Renal cortical epithelial cell (primary cell): ENCODE measurements at regions not wholly inside any gene's neighbourhood (a gene's known extent, or its start where the extent isn't known, plus 50 kb on each side); places are given as distances from the start of the nearest gene placed in this dataset.
A peak's percentile ranks its signal among the peaks of the same experiment; 100 is the strongest.

ENCODE experiments used
- DNase-seq: peaks from one replicate; pipeline ENCODE4 v3.0.0-alpha.2; 2011; ENCODE audit warnings: low read depth

GRCh38 chr6:23905133-23905815, 220.7 kb upstream of the NRSN1 start:
- DNase-seq, result no peak

DNA sequence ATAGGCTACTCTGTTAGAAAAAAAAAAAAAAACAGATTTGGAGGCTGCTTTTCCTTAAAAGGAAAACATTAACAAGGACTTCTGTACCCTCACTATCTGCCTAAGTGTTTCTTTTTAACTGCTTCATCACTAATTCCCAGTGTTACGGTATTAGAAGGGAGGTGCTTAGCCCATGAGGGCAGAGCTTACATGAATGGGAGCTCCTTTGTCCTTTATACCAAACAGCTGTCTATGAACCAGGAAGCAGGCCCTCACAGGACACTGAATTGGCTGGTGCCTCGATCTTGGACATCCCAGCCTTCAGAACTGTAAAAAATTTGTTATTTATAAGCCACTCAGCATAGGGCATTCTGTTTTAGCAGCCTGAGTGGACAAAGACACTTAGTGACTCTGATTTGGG, 215.6 kb upstream of the NRSN1 start:
- no peak for DNase-seq

- DNase-seq, result no peak
Observed at GRCh38 chr6:23927935-23928334, 198.1 kb upstream of the NRSN1 start.

GRCh38 chr6:23929201-23929600, 196.8 kb upstream of the NRSN1 start:
- no peak for DNase-seq

DNA sequence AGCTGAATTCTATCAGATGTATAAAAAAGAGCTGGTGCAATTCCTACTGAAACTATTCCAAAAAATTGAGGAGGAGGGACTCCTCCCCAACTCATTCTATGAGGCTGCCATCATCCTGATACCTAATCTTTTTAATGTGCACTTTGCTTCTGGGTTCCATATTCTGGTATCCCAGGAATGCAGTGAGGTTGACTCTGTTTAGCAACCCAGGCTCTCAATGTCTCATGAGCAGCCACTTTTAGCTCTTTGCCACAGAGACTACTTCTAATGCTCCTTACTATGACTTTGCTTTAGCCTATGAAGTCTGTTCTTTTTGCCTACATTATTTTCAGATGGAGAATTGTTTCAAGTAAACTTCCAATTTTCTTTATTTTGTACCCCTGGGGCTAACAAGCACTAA, 185.5 kb upstream of the NRSN1 start:
- no peak for DNase-seq

GRCh38 chr6:23951691-23952090, 174.3 kb upstream of the NRSN1 start:
- DNase-seq, result no peak

DNA sequence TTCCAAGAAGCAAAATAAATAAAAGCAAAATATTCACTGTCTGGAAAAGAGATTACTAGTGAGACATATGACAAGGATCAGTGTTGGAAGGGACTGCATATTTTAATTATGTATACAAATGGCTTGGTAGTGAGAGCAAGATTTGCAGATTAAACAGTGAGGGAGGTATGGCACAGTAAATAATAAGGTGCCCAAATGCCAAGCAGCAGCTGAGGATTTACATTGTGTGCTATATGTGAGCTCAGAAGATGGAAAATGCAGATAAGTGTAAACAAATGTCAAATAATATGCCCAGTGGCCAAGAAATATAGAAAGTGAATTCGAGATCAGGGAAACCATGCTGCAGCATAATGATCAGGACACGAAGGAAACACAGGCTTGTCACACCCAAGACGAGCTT, 173.8 kb upstream of the NRSN1 start:
- no peak for DNase-seq

- no peak for DNase-seq
Observed at GRCh38 chr6:23953976-23954375, 172.0 kb upstream of the NRSN1 start.

DNA sequence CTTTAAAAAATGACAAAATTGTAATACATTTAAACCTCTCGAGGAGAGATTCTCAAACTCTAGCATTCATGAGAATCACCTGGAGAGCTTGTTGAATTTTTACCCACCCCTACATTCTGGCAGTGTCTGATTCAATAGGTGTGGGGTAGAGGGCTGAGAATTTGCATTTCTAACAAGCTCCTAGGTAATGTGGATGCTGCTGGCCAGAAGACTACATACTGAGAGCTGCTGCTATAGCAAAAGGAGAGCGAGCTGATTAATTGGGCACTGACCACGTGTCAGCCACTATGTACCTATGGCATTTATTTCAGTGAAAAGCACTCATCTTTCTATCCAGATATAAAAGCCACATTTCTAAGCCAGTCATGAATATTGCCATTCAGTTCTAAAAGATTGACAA, 169.0 kb upstream of the NRSN1 start:
- no peak for DNase-seq

- DNase-seq, result no peak
Observed at GRCh38 chr6:23964865-23965264, 161.2 kb upstream of the NRSN1 start.

DNA sequence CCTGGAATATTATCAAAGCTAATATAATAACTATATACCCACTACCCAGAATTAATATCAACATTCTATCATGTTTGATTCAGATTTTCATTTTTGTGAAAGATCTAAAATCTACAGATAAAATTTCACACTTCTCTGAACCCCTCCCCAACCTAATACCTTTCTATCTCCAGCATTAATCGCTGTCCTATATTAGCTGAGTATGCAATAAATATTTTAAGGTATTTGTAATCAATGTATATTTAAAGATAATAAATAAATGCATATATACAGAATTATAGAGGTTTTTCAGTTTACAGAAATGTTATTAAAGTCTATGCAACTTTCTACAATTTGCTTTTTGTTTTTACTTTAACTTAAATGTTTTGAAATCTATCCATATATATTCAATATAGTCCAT, 156.7 kb upstream of the NRSN1 start:
- no peak for DNase-seq

GRCh38 chr6:23977706-23978105, 148.3 kb upstream of the NRSN1 start:
- no peak for DNase-seq

GRCh38 chr6:23980965-23981364, 145.1 kb upstream of the NRSN1 start:
- DNase-seq, result peak; percentile 22

GRCh38 chr6:23981923-23982322, 144.1 kb upstream of the NRSN1 start:
- DNase-seq, result no peak

- no peak for DNase-seq
Observed at GRCh38 chr6:23983735-23984134, 142.3 kb upstream of the NRSN1 start.

- DNase-seq, result no peak
Observed at GRCh38 chr6:23985015-23985414, 141.0 kb upstream of the NRSN1 start.

GRCh38 chr6:23989885-23990533, 136.0 kb upstream of the NRSN1 start:
- peak; percentile 32 for DNase-seq

DNA sequence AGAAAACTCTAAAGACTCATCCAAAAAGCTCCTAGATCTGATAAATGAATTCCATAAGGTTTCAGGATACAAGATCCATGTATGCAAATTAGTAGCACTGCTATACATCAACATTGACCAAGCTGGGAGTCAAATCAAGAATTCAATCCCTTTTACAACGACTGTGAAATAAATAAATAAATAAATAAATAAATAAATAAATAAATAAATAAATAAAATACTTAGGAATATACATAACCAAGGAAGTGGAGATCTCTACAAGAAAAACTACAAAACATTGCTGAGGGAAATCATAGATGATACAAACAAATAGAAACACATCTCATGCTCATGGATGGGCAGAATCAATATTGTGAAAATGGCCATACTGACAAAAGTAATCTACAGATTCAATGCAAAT, 132.0 kb upstream of the NRSN1 start:
- DNase-seq, result no peak

- DNase-seq, result peak; percentile 16
Observed at GRCh38 chr6:24004062-24004461, 122.0 kb upstream of the NRSN1 start.

DNA sequence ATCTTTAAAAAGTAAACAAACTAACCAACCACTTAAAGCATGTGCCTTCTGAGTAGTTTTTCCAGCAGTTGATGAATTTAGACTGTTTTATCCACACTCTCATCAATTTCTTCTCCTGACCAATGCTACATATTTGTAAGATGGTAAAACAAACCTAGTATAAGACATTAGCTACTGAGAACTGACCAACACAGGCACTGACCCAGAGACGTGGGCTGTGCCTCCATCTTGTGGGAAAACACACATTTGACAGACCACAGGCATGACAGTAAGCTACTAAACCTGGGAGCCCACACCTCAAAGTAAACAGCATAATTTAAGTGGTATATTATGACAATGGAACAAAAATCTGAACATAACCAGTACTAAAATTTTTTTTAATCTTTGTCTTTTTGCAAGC, 121.4 kb upstream of the NRSN1 start:
- DNase-seq, result no peak

DNA sequence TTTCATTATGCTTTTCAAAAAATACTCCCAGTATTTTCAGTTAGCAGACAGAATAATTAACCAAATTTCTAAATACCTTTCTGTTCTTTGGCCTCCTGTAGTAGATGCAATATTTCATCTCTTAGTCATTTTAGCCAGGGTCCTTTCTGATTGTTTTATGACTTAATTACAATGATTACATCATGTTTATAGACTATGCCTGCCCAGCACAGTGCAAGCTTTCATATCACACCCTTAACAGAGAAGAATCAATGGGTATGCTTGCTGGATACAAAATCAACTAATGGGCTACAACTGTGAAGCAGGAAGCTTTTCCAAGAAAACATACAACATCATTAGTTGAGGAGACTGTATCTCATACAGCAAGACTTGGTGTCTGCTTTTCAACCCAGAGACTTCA, 119.8 kb upstream of the NRSN1 start:
- no peak for DNase-seq

- no peak for DNase-seq
Observed at GRCh38 chr6:24009319-24009718, 116.7 kb upstream of the NRSN1 start.

DNA sequence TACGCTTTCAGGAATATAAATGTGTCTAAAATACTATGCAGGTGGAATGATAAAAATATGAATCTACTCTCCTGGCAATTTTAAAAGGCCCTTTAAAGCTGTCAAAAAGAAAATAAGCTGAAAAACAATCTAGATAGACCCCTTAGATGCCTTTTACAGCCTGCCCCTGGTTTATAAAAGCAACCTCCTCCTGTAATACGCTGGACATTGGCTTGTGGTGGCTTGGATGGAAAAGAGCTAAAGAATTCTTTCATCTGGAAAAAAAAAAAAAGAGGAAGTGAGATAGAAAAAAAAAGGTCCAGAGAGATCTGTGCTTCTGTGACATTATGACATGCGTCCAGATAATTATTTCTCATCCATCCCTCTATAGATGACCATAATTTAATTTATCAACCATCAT, 115.9 kb upstream of the NRSN1 start:
- DNase-seq, result no peak

- no peak for DNase-seq
Observed at GRCh38 chr6:24016286-24016685, 109.7 kb upstream of the NRSN1 start.
